A549 (cell line): ENCODE measurements at regions not wholly inside any gene's neighbourhood (a gene's known extent, or its start where the extent isn't known, plus 50 kb on each side); places are given as distances from the start of the nearest gene placed in this dataset.

Source experiments
- ATAC-seq, 2 experiments: fragments of 200-7000 bp in 1 of 2; fragments of >200 bp in 1 of 2; cut with Nextera tagmentation in 1 of 2; cut with Tn5 transposase in 1 of 2; 3 replicates each; pipeline versions ENCODE4 v1.8.0 to v1.9.1; 2018 to 2020; ENCODE audit warnings: mild to moderate bottlenecking in 1 of 2, moderate library complexity in 1 of 2
- CTCF ChIA-PET: fragments of 300-600 bp; sonication (Branson Sonifier 250); formaldehyde crosslinking; extraction: SDS; loops from one replicate; lab custom pipeline; 2021; ENCODE audit warnings: antibody characterized with exemption, inconsistent platforms; lab: Yijun Ruan, JAX
- POLR2A ChIA-PET: fragments of 350-600 bp; formaldehyde crosslinking; extraction: SDS; loops from one replicate; lab custom pipeline; 2021; ENCODE audit warnings: antibody characterized with exemption, inconsistent platforms; lab: Yijun Ruan, JAX
- DNase-seq, 2 experiments: peaks; one replicate each; pipeline versions ENCODE4 v3.0.0 to v3.0.0-alpha.2; 2011 to 2016; ENCODE audit warnings: low read depth in 1 of 2, low spot score in 1 of 2
- FAIRE-seq: peaks from 2 replicates; lab custom pipeline; 2011; peaks lifted over from hg19 to GRCh38; lab: Jason Lieb, UNC
- H3K27ac ChIP-seq, 2 experiments: fragments of >200 bp; sonication (Bioruptor Twin); formaldehyde crosslinking; 3 replicates each; pipeline ENCODE4 v1.5.1; 2016 to 2017
- H3K4me1 ChIP-seq: fragments of >200 bp; sonication (Bioruptor Twin); formaldehyde crosslinking; 3 replicates; pipeline ENCODE4 v1.6.1; 2016
- H3K4me2 ChIP-seq: fragments of >200 bp; sonication (Bioruptor Twin); formaldehyde crosslinking; 3 replicates; pipeline ENCODE4 v1.6.1; 2016
- H3K4me3 ChIP-seq: fragments of >200 bp; sonication (Bioruptor Twin); formaldehyde crosslinking; 3 replicates; pipeline ENCODE4 v1.5.1; 2016
- H3K9me3 ChIP-seq: fragments of >200 bp; sonication (Bioruptor Twin); formaldehyde crosslinking; 3 replicates; pipeline ENCODE4 v1.6.1; 2016
- BHLHE40 ChIP-seq: IDR thresholded peaks from 2 replicates; pipeline ENCODE4 v1.6.1; 2012; ENCODE audit warnings: low read depth, low read length, inconsistent platforms
- CBX2 ChIP-seq: fragments of 200-600 bp; sonication (generic); IDR thresholded peaks from 2 replicates; pipeline ENCODE4 v1.6.1; 2016; ENCODE audit warnings: low read depth, mild to moderate bottlenecking, borderline replicate concordance
- CBX8 ChIP-seq: fragments of 200-600 bp; sonication (generic); IDR thresholded peaks from 2 replicates; pipeline ENCODE4 v1.6.1; 2016
- CHD2 ChIP-seq: fragments of 150-350 bp; IDR thresholded peaks from 2 replicates; pipeline ENCODE4 v1.6.1; 2014; ENCODE audit warnings: low read length; ENCODE audit not compliant: partially characterized antibody
- ESRRA ChIP-seq: fragments of 150-350 bp; IDR thresholded peaks from 2 replicates; pipeline ENCODE4 v1.6.1; 2014; ENCODE audit warnings: mild to moderate bottlenecking, low read length, borderline replicate concordance
- FOSL2 ChIP-seq, 2 experiments: fragments of 450-650 bp in 1 of 2; fragments of >200 bp in 1 of 2; sonication (Bioruptor Twin) in 1 of 2; formaldehyde crosslinking; IDR thresholded peaks; 2 replicates each; pipeline versions ENCODE4 v1.5.0 to v1.6.1; 2016 to 2020; ENCODE audit warnings: mild to moderate bottlenecking in 1 of 2, moderate library complexity in 1 of 2
- GATA3 ChIP-seq: IDR thresholded peaks from 2 replicates; pipeline ENCODE4 v1.6.1; 2012; ENCODE audit warnings: borderline replicate concordance
- HEYL ChIP-seq: fragments of 250-450 bp; sonication (Bioruptor Pico); IDR thresholded peaks from 2 replicates; pipeline ENCODE4 v1.8.0; 2021; ENCODE audit warnings: mild to moderate bottlenecking, moderate library complexity
- JUNB ChIP-seq: fragments of >200 bp; sonication (Bioruptor Twin); formaldehyde crosslinking; IDR thresholded peaks from 2 replicates; pipeline ENCODE4 v1.6.1; 2016
- MAZ ChIP-seq: fragments of 150-350 bp; IDR thresholded peaks from 2 replicates; pipeline ENCODE4 v1.6.1; 2014; ENCODE audit warnings: antibody characterized with exemption, low read depth, low read length, borderline replicate concordance
- MYC ChIP-seq: IDR thresholded peaks from 2 replicates; pipeline ENCODE4 v1.6.1; 2012; ENCODE audit warnings: mild to moderate bottlenecking, inconsistent platforms, low read length, improper control_type of control experiment, borderline replicate concordance
- NFE2L2 ChIP-seq: fragments of 150-350 bp; conservative IDR thresholded peaks from 2 replicates; pipeline ENCODE4 v1.6.1; 2014; ENCODE audit warnings: low read length
- NR3C1 ChIP-seq: fragments of >200 bp; sonication (Bioruptor Twin); formaldehyde crosslinking; IDR thresholded peaks from 3 replicates; pipeline ENCODE4 v1.6.1; 2017
- PHF8 ChIP-seq: fragments of 200-600 bp; sonication (generic); IDR thresholded peaks from 2 replicates; pipeline ENCODE4 v1.6.1; 2016; ENCODE audit warnings: low read depth, mild to moderate bottlenecking, antibody characterized with exemption, moderate library complexity, borderline replicate concordance
- RAD21 ChIP-seq, 2 experiments: fragments of >200 bp in 1 of 2; sonication (Bioruptor Twin) in 1 of 2; formaldehyde crosslinking in 1 of 2; IDR thresholded peaks in 1 of 2; conservative IDR thresholded peaks in 1 of 2; 2 replicates in 1 of 2; 3 replicates in 1 of 2; pipeline ENCODE4 v1.6.1; 2012 to 2018; ENCODE audit warnings: inconsistent platforms in 1 of 2
- RNF2 ChIP-seq: fragments of 200-600 bp; sonication (generic); IDR thresholded peaks from 2 replicates; pipeline ENCODE4 v1.6.1; 2016; ENCODE audit warnings: low read depth, mild to moderate bottlenecking, antibody characterized with exemption, moderate library complexity, borderline replicate concordance
- TFCP2L1 ChIP-seq: fragments of 250-450 bp; sonication (Bioruptor Pico); IDR thresholded peaks from 2 replicates; pipeline ENCODE4 v1.5.0; 2021; ENCODE audit warnings: mild to moderate bottlenecking
- TP53 ChIP-seq: fragments of 250-450 bp; sonication (Bioruptor Pico); IDR thresholded peaks from 2 replicates; pipeline ENCODE4 v1.5.0; 2021; ENCODE audit warnings: mild to moderate bottlenecking, moderate library complexity
- ZSCAN20 ChIP-seq: fragments of 250-450 bp; sonication (Bioruptor Pico); IDR thresholded peaks from 2 replicates; pipeline ENCODE4 v1.8.0; 2022; ENCODE audit warnings: mild to moderate bottlenecking, moderate library complexity
- WGBS: methylation state at CpG from one replicate; pipeline ENCODE4 v1.1.6; 2017; ENCODE audit errors: missing lambda C conversion rate; 5-methylcytosine and 5-hydroxymethylcytosine counted together
- TF ChIP-seq, protein P1 (sequence below): fragments of >200 bp; sonication (Bioruptor Twin); formaldehyde crosslinking; IDR thresholded peaks from 3 replicates; pipeline ENCODE4 v1.6.1; 2016
- TF ChIP-seq, protein P2 (sequence below): IDR thresholded peaks from 2 replicates; pipeline ENCODE4 v1.6.1; 2012
- TF ChIP-seq, protein P3 (sequence below): fragments of >200 bp; sonication (Bioruptor Twin); formaldehyde crosslinking; IDR thresholded peaks from 3 replicates; pipeline ENCODE4 v1.5.1; 2016
- TF ChIP-seq, protein P4 (sequence below): fragments of 250-450 bp; sonication (Bioruptor Pico); IDR thresholded peaks from 2 replicates; pipeline ENCODE4 v1.5.0; 2020; ENCODE audit warnings: low read depth, mild to moderate bottlenecking, moderate library complexity

DNA sequence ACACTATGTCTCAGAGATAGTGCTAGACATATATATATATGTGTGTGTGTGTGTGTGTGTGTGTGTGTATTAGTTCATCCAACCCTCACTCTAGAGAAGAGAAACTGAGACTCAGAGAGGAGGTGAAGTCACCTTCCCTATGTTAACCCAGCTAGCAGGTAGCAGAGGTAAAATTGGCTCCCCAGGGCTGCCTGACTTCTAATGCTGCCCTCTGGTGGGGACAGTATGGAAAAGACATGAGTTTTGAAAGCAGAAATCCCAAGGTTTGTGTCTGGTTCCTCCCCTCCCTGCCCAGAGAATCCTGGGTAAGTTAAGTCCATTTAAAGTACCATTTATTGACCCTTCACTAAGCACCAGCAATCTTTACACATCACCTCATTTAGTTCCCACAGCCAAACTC lies 137.7 kb downstream of the THNSL2 start:
- Histone ChIP-seq H3K27ac (no peak overlapping the region), H3K9me3 (peaks cover 19% of the 10 kb centered on the region), H3K4me1 (no peaks in the 10 kb centered on the region), H3K4me2 (no peak overlapping the region), H3K4me3 (no peak overlapping the region)
- ATAC-seq (0 out of 6 replicates have a peak, but pooled peaks of 1 of the 2 experiments have one; percentile 54), FAIRE-seq (no peak), DNase-seq (peak; percentile 18 to 51)
- POLR2A ChIA-PET, result no interaction called here
- TF ChIP-seq, protein P1, sequence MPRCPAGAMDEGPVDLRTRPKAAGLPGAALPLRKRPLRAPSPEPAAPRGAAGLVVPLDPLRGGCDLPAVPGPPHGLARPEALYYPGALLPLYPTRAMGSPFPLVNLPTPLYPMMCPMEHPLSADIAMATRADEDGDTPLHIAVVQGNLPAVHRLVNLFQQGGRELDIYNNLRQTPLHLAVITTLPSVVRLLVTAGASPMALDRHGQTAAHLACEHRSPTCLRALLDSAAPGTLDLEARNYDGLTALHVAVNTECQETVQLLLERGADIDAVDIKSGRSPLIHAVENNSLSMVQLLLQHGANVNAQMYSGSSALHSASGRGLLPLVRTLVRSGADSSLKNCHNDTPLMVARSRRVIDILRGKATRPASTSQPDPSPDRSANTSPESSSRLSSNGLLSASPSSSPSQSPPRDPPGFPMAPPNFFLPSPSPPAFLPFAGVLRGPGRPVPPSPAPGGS, result no peak
- TF ChIP-seq CBX2 (no peak), FOSL2 (IDR thresholded peaks at IDR 0.05) (no peak), FOSL2 (CRISPR knock-in tag; IDR thresholded peaks at IDR 0.05) (no peak), GATA3 (no peak), RAD21 (conservative IDR thresholded peaks at IDR 0.05 in 1 of 2, IDR thresholded peaks at IDR 0.05 in 1 of 2) (peak in 1 of 2 experiments; percentile 35; a peak in 2 of 5 replicates), MYC (no peak), ZSCAN20 (no peak), RNF2 (no peak)
- TF ChIP-seq, protein P2, sequence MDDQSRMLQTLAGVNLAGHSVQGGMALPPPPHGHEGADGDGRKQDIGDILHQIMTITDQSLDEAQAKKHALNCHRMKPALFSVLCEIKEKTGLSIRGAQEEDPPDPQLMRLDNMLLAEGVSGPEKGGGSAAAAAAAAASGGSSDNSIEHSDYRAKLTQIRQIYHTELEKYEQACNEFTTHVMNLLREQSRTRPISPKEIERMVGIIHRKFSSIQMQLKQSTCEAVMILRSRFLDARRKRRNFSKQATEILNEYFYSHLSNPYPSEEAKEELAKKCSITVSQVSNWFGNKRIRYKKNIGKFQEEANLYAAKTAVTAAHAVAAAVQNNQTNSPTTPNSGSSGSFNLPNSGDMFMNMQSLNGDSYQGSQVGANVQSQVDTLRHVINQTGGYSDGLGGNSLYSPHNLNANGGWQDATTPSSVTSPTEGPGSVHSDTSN, result no peak
- TF ChIP-seq, protein P3, sequence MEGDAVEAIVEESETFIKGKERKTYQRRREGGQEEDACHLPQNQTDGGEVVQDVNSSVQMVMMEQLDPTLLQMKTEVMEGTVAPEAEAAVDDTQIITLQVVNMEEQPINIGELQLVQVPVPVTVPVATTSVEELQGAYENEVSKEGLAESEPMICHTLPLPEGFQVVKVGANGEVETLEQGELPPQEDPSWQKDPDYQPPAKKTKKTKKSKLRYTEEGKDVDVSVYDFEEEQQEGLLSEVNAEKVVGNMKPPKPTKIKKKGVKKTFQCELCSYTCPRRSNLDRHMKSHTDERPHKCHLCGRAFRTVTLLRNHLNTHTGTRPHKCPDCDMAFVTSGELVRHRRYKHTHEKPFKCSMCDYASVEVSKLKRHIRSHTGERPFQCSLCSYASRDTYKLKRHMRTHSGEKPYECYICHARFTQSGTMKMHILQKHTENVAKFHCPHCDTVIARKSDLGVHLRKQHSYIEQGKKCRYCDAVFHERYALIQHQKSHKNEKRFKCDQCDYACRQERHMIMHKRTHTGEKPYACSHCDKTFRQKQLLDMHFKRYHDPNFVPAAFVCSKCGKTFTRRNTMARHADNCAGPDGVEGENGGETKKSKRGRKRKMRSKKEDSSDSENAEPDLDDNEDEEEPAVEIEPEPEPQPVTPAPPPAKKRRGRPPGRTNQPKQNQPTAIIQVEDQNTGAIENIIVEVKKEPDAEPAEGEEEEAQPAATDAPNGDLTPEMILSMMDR, result peak; percentile 29; the same call in 2 of the 3 replicates
- CTCF ChIA-PET, result interaction anchor here (0.6 to 0.7 kb wide), 2 partner anchors 178 to 211 kb away, joined by 3 read pairs; no protein-coding TSS in a partner anchor

DNA sequence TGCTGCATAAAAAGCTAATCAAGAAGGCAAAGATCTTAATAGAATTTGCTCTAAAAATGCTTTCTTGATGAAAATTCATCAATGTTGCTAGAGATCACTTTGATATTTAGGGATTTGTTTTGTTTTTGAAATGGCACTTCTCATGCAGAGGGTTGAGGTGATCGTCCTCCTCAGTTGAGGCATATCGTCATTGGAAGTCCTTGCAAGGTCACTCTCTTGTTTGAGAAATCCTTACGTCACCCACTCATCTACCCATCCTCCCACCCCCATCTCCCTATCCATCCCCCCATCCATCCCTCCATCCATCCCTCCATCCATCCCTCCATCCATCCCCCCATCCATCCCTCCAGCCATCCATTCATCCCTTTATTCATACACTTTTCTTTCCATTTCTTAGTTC lies 133.7 kb downstream of the THNSL2 start:
- ChIA-PET CTCF (no interaction called here), POLR2A (no interaction called here)
- TF ChIP-seq, protein P2, result no peak
- no peak for TF ChIP-seq NFE2L2
- TF ChIP-seq, protein P4, sequence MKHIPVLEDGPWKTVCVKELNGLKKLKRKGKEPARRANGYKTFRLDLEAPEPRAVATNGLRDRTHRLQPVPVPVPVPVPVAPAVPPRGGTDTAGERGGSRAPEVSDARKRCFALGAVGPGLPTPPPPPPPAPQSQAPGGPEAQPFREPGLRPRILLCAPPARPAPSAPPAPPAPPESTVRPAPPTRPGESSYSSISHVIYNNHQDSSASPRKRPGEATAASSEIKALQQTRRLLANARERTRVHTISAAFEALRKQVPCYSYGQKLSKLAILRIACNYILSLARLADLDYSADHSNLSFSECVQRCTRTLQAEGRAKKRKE, result no peak
- TF ChIP-seq JUNB, result no peak
- TF ChIP-seq, protein P3, result no peak
- TF ChIP-seq BHLHE40, result no peak
- TF ChIP-seq CHD2, result no peak
- TF ChIP-seq CBX8, result no peak
- TF ChIP-seq ESRRA, result no peak
- TF ChIP-seq PHF8, result no peak
- TF ChIP-seq HEYL (CRISPR knock-in tag), result no peak
- TF ChIP-seq MAZ, result no peak
- TF ChIP-seq NR3C1, result no peak
- TF ChIP-seq TFCP2L1 (CRISPR knock-in tag), result no peak
- no peak for TF ChIP-seq TP53 (CRISPR knock-in tag)
- TF ChIP-seq GATA3, result no peak
- FAIRE-seq (no peak), DNase-seq (no peak), ATAC-seq (no peak)
- Histone ChIP-seq H3K4me2 (no peak overlapping the region), H3K9me3 (peaks cover 16% of the 10 kb centered on the region), H3K27ac (no peak overlapping the region), H3K4me3 (no peak overlapping the region), H3K4me1 (no peaks in the 10 kb centered on the region)
- WGBS, result 25% methylated on average over 3 of the region's 3 CpGs
